HG03575 (cell line): ENCODE measurements at regions not wholly inside any gene's neighbourhood (a gene's known extent, or its start where the extent isn't known, plus 50 kb on each side); places are given as distances from the start of the nearest gene placed in this dataset.
"Not testable (repeated sequence)": the region's sequence is repeated elsewhere in the genome, so short reads cannot be mapped to it uniquely, and the experiment has no call there.

Experiments used
- ATAC-seq: cut with Tn5 transposase; IDR thresholded peaks from one replicate; pipeline ENCODE4 v1.9.1; 2021; ENCODE audit not compliant: unreplicated experiment, insufficient number of reproducible peaks, low FRiP score; ENCODE audit errors: extremely low read depth

DNA sequence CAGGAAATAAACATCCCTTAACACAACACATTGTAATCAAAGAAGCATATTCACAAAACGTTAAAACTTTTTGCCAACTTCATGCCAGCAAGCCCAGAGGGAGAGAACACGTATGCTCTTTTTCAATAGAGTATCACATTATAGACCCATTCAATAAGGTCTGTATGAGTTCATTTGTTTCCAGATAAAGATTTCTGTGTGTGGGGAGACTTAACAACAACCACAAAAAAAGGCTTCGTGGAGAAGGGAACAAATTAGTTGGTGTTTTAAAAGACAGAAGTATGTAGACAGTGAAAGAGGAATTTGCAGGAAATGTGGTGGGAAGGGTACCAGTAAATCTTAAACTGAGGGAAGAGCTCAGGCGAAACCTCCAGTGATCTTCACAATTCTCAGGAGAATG lies 103.4 kb downstream of the SPDYE17 start:
- not testable (repeated sequence) for ATAC-seq

DNA sequence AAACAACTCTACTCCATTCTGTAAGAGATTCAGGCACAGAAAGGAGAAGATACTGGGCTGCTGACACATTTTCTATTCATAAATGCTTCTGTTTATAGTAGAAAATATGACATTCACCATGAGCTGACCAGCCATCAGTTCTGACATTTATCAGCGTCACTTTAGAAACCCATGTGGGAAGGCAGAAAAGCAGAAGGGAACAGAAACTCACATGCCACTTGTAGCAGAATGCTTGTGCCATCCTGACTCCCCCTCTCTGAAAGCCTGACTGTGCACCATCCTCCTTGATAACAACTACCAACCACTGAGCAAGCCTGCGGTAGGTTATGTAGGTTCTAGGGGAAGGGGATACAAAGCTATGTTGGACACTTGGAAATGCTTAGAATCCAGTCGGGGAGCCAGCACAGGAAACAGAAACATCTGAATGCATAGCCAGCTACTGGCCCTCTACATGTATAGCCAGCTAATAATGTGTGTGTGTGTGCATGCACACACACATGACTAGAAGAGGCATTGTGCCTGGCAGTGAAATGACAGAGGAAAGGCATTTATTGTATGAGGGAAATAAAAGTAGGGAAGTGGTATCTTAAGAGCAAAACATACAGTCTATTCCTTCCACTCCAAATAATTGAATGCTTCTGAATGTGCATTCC lies 104.3 kb downstream of the SPDYE17 start:
- ATAC-seq = not testable (repeated sequence)

DNA sequence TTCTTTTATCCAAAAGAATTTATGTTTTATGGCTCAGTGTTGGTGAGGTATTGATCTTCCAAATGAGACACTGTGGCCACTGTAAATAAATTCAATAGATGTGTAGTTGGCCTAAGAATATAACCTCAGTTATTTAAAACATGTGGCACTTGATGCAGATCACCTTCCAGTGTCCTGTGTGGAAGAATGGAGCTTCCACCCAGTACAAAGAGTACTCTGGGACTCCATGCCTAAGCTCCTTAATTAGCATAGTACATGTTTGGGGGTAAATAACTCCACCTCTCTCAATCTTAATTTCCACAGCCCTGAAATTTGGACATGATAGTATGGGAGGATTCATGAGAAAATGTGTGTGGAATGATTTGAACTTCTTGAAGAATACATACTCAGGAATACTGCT lies 105.7 kb downstream of the SPDYE17 start:
- not testable (repeated sequence) for ATAC-seq

DNA sequence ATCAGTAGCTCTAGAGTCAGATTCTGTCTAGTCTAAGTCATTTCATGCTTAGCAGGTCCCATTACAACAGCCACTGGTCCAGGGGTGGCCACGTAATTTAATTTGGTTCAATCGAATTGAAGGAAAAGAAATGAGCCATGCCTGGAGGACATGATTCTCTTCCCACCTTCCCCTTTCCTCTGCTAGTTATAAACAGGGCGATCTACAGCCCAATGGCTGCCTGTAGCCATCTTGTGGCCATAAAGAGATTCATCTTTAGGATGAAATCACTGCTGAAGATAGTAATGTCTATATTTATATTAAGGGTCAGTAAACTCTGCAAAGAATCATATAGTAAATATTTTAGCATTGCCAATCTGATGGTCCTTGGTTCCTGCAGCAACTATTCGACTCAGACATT lies 107.4 kb downstream of the SPDYE17 start:
- not testable (repeated sequence) for ATAC-seq

DNA sequence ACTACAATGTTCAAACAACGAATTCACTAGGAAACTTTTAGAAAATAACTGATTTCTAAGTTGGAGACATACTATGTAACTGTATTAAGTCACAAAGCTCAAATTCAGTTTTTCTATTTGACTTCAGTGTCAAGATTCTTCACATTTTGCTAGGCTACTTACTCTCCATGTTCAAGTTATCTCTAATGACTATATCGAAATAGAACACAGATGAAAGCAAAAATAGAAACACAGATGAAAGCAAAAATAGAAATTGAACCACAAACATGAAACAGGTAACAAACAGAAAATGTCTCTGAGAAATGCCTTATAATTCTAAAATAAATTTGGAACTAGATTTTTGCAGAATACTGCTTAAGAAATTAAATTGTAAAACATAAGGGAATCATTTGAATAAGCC lies 113.5 kb downstream of the SPDYE17 start:
- ATAC-seq = not testable (repeated sequence)

DNA sequence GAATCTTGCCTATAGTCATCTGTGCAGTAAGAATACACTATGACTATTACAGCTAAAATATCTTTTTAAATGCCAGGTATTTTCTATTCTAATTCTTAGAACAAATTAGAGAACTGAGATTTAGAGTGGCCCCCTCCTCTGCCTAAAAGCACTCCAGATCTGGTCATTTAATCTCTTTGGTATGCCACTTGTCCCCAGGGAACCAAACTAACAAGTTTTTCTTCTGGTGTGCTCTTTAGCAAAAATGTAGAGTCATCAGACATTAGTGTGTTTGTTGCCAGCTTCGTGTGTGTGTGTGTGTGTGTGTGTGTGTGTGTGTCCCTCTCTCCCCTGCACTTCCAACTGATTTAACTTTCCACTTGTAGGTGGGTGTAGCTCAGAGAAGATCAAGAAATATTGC lies 117.8 kb downstream of the SPDYE17 start:
- ATAC-seq = not testable (repeated sequence)

DNA sequence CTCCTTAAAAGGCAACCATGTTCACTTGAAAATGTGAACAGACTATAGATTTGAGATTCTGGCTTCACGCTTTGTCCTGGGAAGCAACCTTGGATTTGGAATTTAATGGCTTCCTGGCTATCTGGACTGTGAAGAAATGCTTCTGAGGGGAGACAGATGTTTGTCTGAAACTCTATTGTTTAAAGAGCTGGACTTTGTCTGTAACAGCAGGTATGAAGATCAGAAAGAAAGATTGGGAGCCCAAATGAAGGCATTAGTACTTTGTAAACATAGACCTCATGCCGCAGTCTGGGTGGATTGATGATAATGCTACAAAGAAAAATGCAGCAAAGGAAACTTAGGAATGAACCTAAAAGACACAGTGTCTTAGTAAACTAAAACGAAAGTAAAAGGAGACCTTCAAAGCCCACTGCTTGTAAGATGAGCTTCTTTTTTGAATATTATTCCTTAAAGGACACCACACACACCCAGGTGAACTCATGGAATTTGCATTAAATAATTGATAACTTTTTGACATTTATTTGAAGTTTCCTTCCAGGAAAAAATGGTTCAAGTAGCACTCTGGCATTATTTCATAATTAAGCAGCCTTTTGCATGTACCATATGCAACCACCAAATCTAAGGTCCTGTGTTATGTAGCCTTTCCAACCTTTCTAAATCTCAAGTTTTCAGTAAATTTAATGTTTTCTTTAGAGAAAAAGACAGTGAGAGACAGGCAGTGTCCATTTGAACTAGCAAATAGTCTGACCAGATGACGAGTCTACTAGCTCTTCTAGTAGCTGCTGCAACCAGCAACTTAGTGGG lies 119.9 kb downstream of the SPDYE17 start:
- ATAC-seq = not testable (repeated sequence)

DNA sequence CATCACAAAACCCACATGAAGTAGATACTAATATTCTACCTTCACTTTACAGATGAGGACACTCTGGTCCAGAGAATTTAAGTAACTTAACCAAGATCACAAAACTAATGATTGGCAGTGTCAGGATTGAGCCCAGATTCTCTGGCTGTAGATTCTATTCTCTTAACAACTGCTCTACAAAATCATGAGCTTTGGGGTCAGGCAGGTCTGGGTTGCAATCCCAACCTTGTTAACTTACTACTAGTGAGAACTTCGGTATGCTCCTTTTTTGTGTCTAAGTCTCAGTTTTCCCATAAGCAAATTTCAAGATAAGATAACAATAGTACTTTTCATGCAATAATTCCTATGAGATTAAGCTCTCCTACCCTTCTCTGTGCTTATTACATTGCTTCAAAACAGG lies 127.5 kb downstream of the SPDYE17 start:
- ATAC-seq = not testable (repeated sequence)

DNA sequence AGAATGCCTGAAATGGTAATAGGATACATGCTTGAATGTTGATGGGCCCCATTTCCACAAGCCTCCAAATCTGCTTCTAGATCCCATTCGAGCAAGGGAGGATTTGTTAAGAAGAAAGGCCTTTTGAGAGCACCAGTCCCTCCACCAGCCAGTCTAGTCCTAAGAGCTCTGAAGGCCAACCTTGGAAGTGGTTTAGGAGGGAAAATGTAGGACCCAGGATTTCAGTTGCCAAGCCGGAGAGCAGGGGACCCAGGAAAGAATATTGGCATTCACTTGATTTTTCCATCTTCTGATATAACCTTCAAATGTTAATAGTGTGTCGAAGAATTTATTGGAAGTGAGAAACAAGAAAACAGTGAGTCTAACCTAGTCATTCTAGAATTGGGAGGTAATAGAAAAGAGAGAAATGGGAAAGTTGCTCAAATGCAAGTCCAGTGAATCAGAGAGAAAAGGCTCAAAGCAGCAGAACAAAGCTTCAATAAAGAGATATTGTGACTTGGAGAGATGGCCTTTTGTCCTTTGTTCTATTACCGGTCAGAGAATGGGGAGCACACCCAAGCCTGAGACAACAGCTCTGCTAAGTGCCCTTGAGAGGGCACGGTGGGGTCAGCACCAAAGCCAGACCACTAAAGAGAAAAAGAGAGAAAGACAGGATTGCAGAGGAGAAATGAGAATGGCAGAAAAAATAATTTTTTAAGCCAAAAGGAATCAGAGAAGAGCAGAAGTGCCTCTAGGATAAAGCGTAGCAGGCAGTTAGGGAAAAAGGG lies 130.0 kb downstream of the SPDYE17 start:
- ATAC-seq = not testable (repeated sequence)

DNA sequence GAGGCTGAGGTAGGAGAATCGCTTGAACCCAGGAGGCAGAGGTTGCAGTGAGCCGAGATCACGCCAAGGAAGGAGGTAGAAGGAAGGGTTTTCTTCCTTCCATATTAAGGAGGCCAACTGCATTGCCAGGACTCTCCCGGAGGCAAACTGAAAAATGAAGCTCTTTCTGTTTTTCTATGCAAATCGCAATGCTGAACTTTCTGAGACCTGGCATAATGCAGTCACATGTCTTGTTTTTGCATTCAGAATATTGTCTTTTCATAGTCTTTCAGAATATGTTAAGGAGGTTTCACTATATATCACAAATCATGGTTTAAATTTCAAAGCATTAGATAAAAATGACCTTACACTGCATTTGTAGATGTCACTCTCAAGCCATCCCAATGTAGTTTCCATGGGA lies 133.4 kb downstream of the SPDYE17 start:
- not testable (repeated sequence) for ATAC-seq

DNA sequence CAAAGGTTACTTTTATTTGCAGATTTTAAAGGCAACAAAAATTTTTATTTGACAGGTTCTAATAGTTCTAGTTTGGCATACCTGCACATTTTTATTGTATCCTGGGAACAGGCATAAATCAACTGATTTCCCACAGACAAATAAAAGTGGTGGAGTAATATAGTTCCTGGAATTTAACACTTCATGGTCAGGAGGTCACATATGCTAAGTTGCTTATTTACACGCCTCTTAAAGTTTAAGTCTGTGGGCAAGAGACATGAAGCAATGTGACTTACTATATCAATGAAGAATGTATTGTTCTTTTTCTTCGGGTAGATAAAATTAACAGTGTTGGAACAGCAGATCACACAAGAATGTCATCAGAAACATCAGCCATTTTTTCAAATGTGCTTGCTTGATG lies 135.2 kb downstream of the SPDYE17 start:
- ATAC-seq = not testable (repeated sequence)

DNA sequence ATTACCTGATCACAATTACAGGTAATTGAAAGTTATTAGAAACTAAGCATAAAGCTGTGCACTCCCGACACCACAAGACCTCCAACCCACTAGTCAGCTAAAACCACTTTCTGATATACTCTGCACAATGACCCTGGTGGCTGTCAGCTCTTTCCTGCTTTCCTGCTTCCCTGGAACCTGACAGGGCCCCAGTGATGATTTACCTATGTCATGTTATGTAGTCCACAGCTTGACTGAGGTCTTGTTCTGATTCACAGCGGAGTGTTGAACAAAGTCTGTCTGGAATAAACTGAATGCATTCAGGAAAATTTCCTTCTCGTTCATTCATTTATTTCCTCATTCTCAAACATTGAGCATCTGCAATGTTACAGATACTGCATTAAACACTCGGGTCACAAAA lies 136.5 kb downstream of the SPDYE17 start:
- ATAC-seq = not testable (repeated sequence)

DNA sequence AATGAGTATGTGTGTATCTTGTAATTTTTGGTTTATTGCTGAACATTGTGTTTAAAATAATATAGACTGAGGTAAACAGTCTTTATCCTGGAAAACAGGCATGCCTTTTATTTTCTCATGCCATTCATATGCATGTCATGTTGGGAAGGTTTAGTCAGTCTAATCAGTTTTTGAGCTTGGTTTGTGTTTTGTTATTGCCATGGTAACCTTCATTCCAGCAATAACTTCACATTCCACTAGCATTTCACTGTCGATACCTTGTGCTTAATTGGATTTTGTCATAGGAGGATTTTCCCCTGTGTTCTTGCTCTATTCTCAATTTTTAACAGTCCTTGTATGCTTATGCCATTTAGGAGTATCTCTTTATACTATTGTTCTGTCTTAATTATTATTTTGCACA lies 140.4 kb downstream of the SPDYE17 start:
- ATAC-seq = not testable (repeated sequence)

DNA sequence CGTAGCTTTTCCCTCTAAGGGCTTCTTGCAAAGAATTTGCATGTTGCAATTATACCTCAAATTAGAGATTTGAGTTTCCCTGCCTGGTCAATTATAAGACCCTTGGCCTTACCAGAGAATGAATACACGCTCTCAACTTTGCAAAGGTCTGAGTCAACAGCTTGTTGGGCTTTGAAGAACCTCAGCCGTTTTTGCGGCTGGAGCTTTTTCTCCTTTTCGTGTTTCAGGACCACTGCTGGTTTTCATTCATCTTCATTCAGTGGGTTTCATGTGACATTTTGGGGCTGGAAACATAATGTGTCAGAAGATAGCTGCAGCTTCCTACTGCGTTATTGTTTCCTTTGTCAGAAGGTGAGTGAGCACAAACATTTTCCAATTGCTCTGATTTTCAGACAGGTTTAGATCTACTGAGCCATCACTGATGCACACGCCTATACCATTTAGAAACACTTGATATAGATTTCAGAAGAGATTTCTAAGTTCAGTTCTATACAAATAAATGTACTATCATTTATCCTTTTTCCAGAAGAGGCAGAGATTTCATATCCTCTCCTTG lies 152.3 kb downstream of the SPDYE17 start:
- not testable (repeated sequence) for ATAC-seq

DNA sequence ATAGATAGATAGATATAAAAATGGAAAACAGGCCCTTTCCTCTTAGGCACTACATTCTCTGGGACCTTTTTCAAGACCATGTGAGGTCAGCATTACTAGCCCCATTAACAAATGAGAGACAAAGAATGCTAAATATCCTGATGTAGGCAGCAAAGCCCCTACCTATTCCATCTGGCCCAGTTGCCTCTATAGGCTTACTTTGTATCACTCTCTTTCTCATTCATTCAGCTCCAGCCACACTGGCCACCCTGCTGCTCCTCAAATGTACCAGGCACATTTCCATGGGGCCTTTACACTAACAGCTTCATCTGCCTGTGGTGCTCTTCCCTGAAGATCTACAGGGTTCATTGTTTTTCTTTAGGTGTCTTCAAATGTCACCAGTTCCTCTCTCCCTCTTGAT lies 156.4 kb downstream of the SPDYE17 start:
- not testable (repeated sequence) for ATAC-seq

DNA sequence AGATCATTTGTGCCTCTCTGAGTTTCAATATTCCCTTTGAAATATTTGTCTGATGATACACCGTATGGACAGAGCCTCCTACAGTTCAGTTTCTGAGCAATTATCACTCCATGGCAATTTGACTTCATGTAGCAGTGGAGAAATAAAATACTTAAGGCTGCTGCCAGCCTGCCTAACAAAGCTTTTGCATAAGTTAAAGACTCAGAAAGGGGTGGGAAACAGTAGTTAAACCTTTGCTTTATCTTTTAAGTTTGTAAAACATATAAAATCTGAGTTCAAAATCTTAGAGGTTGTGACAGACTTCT lies 161.7 kb downstream of the SPDYE17 start:
- not testable (repeated sequence) for ATAC-seq

DNA sequence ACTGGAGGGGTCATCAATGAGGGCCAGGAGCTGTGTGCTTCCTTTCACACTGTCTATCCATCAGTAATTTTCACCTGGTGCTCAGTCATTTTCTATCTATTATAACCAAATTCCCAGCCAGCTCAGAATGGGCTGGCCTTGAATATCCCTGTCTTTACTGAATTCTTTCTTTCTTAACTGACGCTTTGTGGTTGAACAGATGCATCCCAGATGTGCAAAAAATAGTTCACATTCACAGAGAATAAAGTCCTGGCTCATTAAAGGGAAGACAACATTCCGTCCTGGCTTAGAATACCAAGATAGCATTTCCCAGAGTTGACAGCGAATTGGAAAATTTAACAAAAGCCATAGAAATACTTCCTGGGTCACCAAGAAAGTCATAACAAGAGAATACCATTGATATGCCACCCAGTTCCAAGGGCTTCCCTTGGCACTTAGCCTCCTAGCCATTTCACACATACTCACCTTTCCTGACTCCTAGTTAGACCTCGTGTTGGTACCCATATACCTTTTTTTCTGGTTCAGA lies 164.7 kb downstream of the SPDYE17 start:
- not testable (repeated sequence) for ATAC-seq

DNA sequence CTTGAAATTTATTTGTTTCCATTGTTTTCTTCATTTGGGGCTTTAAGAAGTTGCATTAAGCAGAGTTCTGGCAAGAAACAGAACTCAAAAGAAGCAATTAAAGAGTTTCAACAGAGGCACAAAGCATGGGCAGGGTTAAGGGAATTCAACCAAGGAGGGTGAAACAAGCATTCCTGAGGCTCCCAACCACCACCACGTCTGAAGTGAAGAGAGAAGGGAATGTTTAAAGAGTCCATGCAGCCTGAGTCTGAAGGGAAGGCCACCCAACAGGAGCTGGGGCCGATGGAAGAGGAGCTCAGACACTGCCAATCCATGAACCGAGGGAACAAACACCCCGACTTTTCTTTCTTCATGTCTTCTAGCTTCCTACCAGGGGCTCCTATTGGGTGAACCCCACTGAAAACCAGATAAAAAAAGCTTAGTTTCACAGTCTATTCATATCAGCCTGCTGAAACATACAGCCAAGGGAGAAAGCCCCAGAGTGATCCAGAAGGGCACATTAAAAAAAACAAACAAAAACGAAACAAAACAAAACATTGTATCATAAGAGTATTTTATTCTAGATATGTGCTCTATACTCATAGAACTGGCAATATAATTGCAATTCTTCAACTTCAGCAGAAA lies 168.9 kb downstream of the SPDYE17 start:
- not testable (repeated sequence) for ATAC-seq

DNA sequence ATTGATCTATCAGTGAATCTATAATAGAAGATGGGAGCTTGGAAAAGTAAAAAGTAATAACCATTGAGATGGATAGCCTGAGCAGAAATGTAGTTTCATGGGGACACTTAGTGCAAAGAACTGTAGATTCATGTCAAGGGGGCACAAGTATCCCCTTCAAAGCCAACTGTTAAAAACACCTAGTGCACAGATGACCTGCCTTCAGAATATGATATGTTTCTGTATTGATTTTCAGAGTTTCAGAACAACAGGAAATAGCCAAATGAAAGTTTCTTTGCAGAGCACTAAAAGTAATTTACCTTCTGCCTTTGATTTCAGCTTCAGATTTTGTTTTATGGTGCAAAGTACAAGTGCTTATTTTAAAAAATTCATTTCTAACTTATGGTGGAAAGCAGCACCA lies 169.9 kb downstream of the SPDYE17 start:
- not testable (repeated sequence) for ATAC-seq
